ENCODE measurements at regions not wholly inside any gene's neighbourhood (a gene's known extent, or its start where the extent isn't known, plus 50 kb on each side); places are given as distances from the start of the nearest gene placed in this dataset.

- TF ChIP-seq CTCF (conservative IDR thresholded peaks at IDR 0.05 in 1 of 2, IDR thresholded peaks at IDR 0.05 in 1 of 2; ENCODE audit: low read depth in 1 of 2, low read length in 2 of 2) (no peak), EZH2 (IDR thresholded peaks at IDR 0.05; ENCODE audit: low read length, missing control alignments) (no peak)
Measured at GRCh38 chr12:19615384-19615725, 176.1 kb downstream of the AEBP2 start.

Measured in fibroblast of lung (primary cell).